Skeletal muscle satellite cell (primary cell): ENCODE measurements at regions not wholly inside any gene's neighbourhood (a gene's known extent, or its start where the extent isn't known, plus 50 kb on each side); places are given as distances from the start of the nearest gene placed in this dataset.

Source experiments
- H3K27me3 ChIP-seq: 2 replicates; pipeline ENCODE4 v1.7.0; 2013; ENCODE audit warnings: low read length; ENCODE audit not compliant: control insufficient read depth, insufficient read depth
- H3K36me3 ChIP-seq: 2 replicates; pipeline ENCODE4 v1.7.0; 2013; ENCODE audit warnings: mild to moderate bottlenecking, control low read depth, low read length; ENCODE audit not compliant: insufficient read depth
- H3K4me1 ChIP-seq: 2 replicates; pipeline ENCODE4 v1.7.0; 2013; ENCODE audit warnings: low read length; ENCODE audit not compliant: control insufficient read depth, insufficient read depth
- H3K4me2 ChIP-seq: 2 replicates; pipeline ENCODE4 v1.7.0; 2013; ENCODE audit warnings: mild to moderate bottlenecking, low read length
- H3K4me3 ChIP-seq: 2 replicates; pipeline ENCODE4 v1.7.0; 2013; ENCODE audit warnings: low read length
- H3K9ac ChIP-seq: 2 replicates; pipeline ENCODE4 v1.7.0; 2013; ENCODE audit warnings: mild to moderate bottlenecking, low read depth, low read length, moderate library complexity
- H3K9me3 ChIP-seq: replicated peaks from 2 replicates; pipeline ENCODE4 v1.7.0; 2013; ENCODE audit warnings: mild to moderate bottlenecking, control low read depth, low read length

GRCh38 chr4:59973492-59973891 is 1226.6 kb upstream of the ADGRL3 start:
- Histone ChIP-seq H3K9me3 (no peaks in the 10 kb centered on the region), H3K4me2 (no peak overlapping the region), H3K9ac (no peak overlapping the region), H3K27me3 (no peaks in the 10 kb centered on the region), H3K4me1 (no peaks in the 10 kb centered on the region), H3K4me3 (no peak overlapping the region), H3K36me3 (no peaks in the 10 kb centered on the region)

DNA sequence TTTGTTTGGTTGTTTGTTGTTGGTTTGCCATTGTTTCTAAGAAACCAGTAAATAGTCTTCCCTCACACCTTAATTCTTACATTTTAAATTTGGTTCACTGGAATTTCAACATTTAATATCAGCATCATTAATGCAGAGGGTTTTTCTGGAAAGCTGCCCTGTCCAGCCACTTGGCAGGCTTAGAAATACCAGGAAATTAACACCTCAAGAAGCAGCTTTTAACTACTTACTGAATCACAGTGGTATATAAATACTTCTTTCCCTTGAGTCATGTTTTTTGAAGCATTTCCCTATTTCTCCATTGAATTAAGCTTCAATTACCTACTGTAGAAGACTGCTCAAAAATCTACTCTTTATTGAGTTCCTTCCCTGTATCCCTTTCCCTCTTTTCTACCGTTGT is 1221.1 kb upstream of the ADGRL3 start:
- Histone ChIP-seq H3K27me3 (no peaks in the 10 kb centered on the region), H3K4me1 (no peaks in the 10 kb centered on the region), H3K4me3 (no peak overlapping the region), H3K36me3 (no peaks in the 10 kb centered on the region), H3K9ac (no peak overlapping the region), H3K9me3 (peaks cover 5% of the 10 kb centered on the region), H3K4me2 (no peak overlapping the region)

- H3K27me3 ChIP-seq = no peaks in the 10 kb centered on the region
- no peaks in the 10 kb centered on the region for H3K4me1 ChIP-seq
- no peak overlapping the region for H3K4me3 ChIP-seq
- no peak overlapping the region for H3K4me2 ChIP-seq
- peaks cover 5% of the 10 kb centered on the region for H3K9me3 ChIP-seq
- H3K9ac ChIP-seq = no peak overlapping the region
- no peaks in the 10 kb centered on the region for H3K36me3 ChIP-seq
These were observed 1216.3 kb upstream of the ADGRL3 start for GRCh38 chr4:59983852-59984251.

DNA sequence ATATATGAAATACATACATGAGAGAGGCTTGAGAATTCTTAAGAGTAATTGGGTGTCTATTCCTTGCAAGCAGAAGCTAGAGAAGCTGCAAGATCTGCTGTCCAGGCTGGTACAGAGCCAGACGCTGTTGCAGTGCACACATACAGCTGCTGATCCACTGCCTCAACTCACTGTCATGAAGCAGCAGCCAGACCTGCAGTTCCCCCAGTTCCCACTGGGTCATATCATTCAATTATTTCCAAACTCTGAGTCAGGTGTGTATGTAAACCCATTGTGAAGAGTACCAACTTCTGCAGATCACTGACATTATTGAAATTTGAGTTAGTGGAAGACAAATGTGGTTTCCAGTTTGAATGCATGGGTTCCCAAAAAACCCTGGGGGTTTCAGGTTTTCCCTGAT is 1212.8 kb upstream of the ADGRL3 start:
- Histone ChIP-seq H3K9ac (no peak overlapping the region), H3K27me3 (no peaks in the 10 kb centered on the region), H3K36me3 (no peaks in the 10 kb centered on the region), H3K4me1 (no peaks in the 10 kb centered on the region), H3K4me3 (no peak overlapping the region), H3K9me3 (no peaks in the 10 kb centered on the region), H3K4me2 (no peak overlapping the region)

DNA sequence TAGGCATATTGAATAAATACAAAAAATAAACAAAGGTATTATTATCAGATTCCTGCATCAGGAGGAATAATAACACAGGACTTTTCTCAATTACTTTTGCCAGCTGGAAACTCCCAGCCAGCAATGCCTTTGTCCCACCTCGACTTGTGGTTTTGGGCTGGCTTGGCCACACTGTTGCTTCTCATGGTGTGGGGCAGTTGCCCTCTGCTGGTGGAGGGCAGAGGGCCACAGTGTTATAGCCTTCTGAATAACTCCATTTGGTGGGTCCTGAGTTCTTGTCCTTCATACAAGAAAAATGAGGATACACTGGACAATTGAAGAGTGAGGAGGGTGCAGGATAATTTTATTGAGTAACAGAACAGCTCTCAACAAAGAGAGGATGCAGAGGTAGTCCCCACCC is 1206.0 kb upstream of the ADGRL3 start:
- Histone ChIP-seq H3K4me1 (no peaks in the 10 kb centered on the region), H3K27me3 (no peaks in the 10 kb centered on the region), H3K9me3 (no peaks in the 10 kb centered on the region), H3K4me3 (no peak overlapping the region), H3K9ac (no peak overlapping the region), H3K4me2 (no peak overlapping the region), H3K36me3 (no peaks in the 10 kb centered on the region)

- Histone ChIP-seq H3K4me3 (no peak overlapping the region), H3K36me3 (no peaks in the 10 kb centered on the region), H3K27me3 (no peaks in the 10 kb centered on the region), H3K9ac (no peak overlapping the region), H3K4me1 (no peaks in the 10 kb centered on the region), H3K4me2 (no peak overlapping the region), H3K9me3 (peaks cover 3% of the 10 kb centered on the region)
These were observed 1197.4 kb upstream of the ADGRL3 start for GRCh38 chr4:60002603-60003337.

GRCh38 chr4:60013464-60014184 is 1186.5 kb upstream of the ADGRL3 start:
- no peak overlapping the region for H3K4me3 ChIP-seq
- H3K4me2 ChIP-seq = no peak overlapping the region
- no peak overlapping the region for H3K9ac ChIP-seq

GRCh38 chr4:60016971-60017370 is 1183.2 kb upstream of the ADGRL3 start:
- Histone ChIP-seq H3K4me1 (no peaks in the 10 kb centered on the region), H3K9ac (no peak overlapping the region), H3K27me3 (no peaks in the 10 kb centered on the region), H3K4me2 (no peak overlapping the region), H3K9me3 (no peaks in the 10 kb centered on the region), H3K4me3 (no peak overlapping the region), H3K36me3 (no peaks in the 10 kb centered on the region)

More at GRCh38 chr4:60013464-60014184, 1186.5 kb upstream of the ADGRL3 start:
- H3K36me3 ChIP-seq = no peaks in the 10 kb centered on the region
- H3K4me1 ChIP-seq = no peaks in the 10 kb centered on the region
- no peaks in the 10 kb centered on the region for H3K27me3 ChIP-seq
- H3K9me3 ChIP-seq = no peaks in the 10 kb centered on the region

GRCh38 chr4:60019180-60019579 is 1180.9 kb upstream of the ADGRL3 start:
- Histone ChIP-seq H3K4me2 (no peak overlapping the region), H3K9me3 (no peaks in the 10 kb centered on the region), H3K4me3 (no peak overlapping the region), H3K36me3 (no peaks in the 10 kb centered on the region), H3K9ac (no peak overlapping the region), H3K27me3 (no peaks in the 10 kb centered on the region), H3K4me1 (no peaks in the 10 kb centered on the region)

DNA sequence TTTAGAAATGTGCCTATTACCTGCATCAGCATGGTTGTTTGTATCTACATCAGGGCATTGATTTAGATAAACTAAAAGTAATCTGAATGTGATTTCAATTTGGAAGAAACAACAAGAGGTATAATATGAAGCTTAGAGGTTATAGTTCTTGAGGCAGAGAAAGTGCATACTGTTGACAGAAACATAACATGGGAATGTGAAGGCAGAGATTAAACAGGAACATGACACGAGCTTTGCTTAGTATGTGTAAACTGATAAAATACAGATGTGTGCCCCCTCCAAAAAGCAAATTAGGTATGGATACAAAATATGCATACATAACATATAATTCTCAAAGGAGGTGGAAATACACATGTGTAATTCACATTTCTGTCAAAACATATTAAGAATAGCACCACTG is 1180.2 kb upstream of the ADGRL3 start:
- Histone ChIP-seq H3K4me3 (no peak overlapping the region), H3K4me2 (no peak overlapping the region), H3K9ac (no peak overlapping the region), H3K4me1 (no peaks in the 10 kb centered on the region), H3K9me3 (no peaks in the 10 kb centered on the region), H3K27me3 (no peaks in the 10 kb centered on the region), H3K36me3 (no peaks in the 10 kb centered on the region)

DNA sequence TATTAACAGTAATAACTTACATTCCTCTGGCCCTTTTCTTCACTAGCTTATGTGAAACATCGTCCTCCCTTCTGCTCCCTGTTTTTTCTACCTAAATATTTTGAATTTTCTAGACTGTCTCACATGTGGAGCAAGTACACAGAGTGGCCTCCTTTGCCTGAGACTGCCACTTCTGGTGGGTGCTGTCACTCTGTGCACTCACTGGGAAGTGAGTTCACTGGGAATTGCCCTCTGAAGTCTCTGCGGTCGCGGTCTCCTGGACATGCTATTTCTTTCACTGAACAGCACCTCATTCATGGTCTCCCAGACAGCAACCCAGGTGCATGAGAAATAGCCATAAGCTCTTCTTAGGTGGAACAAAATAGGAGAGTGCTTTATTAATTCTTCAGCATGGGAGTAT is 1179.7 kb upstream of the ADGRL3 start:
- H3K9me3 ChIP-seq = no peaks in the 10 kb centered on the region
- no peak overlapping the region for H3K9ac ChIP-seq
- H3K27me3 ChIP-seq = no peaks in the 10 kb centered on the region

DNA sequence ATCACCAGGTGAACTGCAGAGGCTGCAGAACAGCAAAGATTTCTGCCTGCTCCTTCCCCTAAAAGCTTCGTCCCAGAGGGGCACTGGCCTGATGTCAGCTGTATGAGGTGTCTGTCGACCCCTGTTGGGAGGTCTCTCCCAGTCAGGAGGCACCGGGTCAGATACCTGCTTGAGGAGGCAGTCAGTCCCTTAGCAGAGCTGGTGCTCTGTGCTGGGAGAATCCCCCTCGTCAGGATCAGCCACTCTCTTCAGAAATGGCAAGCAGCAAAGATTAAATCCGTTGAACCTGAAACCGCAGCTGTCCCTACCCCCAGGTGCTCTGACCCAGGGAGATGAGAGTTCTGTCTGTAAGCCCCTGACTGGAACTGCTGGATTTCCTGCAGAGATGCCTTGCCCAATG is 1166.3 kb upstream of the ADGRL3 start:
- Histone ChIP-seq H3K27me3 (no peaks in the 10 kb centered on the region), H3K9ac (no peak overlapping the region), H3K4me1 (no peaks in the 10 kb centered on the region), H3K36me3 (no peaks in the 10 kb centered on the region), H3K4me3 (no peak overlapping the region), H3K4me2 (no peak overlapping the region), H3K9me3 (no peaks in the 10 kb centered on the region)

More for the DNA sequence above, 1179.7 kb upstream of the ADGRL3 start:
- Histone ChIP-seq H3K4me1 (no peaks in the 10 kb centered on the region), H3K4me2 (no peak overlapping the region), H3K4me3 (no peak overlapping the region), H3K36me3 (no peaks in the 10 kb centered on the region)
